ENCODE measurements at regions not wholly inside any gene's neighbourhood (a gene's known extent, or its start where the extent isn't known, plus 50 kb on each side); places are given as distances from the start of the nearest gene placed in this dataset.
"Not testable (repeated sequence)": the region's sequence is repeated elsewhere in the genome, so short reads cannot be mapped to it uniquely, and the experiment has no call there.

- no peak for DNase-seq
Measured at GRCh38 chr11:87628026-87628580, 547.1 kb downstream of the RAB38 start.

DNA sequence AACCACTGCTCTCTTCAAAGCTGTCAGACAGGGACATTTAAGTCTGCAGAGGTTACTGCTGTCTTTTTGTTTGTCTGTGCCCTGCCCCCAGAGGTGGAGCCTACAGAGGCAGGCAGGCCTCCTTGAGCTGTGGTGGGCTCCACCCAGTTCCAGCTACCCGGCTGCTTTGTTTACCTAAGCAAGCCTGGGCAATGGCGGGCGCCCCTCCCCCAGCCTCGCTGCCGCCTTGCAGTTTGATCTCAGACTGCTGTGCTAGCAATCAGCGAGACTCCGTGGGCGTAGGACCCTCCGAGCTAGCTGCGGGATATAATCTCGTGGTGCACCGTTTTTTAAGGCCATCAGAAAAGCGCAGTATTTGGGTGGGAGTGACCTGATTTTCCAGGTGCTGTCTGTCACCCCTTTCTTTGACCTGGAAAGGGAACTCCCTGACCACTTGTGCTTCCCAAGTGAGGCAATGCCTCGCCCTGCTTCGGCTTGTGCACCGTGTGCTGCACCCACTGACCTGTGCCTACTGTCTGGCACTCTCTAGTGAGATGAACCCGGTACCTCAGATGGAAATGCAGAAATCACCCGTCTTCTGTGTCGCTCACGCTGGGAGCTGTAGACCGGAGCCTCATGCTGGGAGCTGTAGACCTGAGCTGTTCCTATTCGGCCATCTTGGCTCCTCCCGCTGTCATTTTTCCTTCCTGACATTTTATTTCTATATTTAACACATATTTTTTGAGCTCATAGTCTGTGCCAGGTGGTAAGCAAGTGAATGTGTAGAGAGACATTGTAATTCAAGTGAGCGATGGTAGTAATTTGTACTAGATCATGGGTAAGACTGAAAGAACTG, 551.5 kb downstream of the RAB38 start:
- DNase-seq = not testable (repeated sequence)

DNA sequence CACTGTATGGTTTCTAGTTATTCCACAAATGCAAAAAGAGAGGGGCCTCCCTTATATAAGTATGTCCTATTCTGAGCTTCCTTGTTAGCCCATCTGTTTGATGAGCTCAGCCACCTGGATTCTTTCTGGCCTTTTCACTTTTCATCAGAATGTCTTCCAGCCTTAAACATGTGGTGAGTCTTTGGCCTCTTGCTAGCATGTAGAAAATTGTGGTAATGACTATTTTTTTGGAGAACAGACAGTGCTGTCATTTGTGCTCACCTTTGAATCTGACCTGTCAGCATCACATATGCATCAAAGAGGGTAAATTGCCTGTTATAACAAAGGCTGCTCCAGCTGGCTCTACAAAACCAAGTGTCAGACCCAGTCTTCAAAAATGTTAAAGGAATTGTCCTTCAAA, 558.7 kb downstream of the RAB38 start:
- DNase-seq = no peak

DNA sequence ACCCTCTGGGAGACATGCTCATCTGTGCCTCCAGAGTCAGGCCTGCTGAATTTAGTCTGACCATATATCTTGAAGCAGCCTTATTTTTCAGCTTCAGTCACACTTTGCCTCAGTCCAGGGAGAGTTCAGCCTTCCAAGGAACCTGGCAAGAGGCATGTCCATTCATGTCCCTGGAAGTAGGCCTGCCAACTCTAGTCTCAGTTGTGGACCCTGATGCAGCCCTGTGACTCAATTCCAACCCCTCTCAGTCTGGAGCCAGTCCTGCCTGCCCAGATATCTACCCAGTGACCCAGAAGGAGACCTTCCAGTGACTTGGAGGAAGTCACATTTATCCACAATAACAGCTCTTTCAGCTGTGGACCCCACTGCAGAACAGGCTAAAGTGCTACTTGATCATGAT, 566.6 kb downstream of the TMEM135 start:
- DNase-seq = no peak

DNA sequence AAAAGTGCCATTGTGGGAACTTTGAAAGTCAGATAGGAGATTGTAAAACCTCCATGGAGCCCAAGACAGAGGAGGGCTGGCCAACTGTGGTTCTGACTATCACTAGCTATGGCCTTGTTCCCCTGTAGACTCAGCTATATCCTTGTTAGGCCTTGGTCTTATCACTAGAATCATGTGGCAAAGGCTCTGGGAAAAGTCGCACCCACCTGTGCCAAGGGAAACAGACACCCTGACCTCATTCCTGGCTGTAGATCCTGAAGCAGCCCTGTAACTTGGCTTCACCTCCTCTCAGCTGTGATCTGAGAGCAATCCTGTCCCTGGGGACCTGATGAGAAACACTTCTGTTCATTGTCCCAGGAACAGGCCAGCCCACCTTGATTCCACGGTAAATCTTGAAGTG, 566.2 kb downstream of the TMEM135 start:
- DNase-seq = no peak

DNA sequence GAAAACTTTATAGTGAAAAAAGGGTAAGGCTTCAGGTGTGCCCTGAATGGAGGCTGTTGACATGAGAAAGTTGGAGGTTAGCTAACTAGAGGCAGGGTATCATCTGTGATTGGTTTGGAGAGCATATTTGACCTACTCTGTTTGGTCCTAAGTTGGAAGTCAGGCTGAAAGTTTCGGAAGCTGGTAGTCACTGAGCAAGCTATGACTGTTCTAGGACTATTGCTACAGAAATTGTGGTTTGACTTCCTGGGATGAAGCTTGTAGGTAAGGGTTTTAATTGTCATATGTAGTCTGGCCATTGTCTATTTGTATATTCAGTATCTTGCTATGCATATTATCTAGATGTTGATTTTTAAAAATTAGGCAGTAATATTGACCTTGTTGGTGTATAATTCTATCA, 565.0 kb downstream of the TMEM135 start:
- no peak for DNase-seq

DNA sequence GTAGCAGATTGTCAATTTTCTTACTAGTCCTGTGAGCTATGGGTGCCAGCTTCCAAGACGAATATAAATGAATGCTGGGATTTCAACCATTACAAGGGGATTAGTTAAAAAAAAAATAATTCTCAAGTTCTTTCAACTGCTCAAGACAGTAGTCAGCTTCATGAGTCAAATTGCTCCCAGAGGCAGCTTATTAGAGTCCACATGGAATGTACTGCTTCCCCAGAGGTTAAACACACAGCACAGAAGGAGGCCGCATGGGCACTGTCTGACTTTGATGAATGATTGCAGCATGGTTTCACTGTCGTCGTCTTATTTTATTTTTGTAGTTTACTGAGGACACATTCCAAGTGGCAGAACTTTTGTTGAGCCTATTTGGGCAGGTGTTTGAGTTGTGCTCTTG, 563.2 kb downstream of the TMEM135 start:
- DNase-seq = no peak

DNA sequence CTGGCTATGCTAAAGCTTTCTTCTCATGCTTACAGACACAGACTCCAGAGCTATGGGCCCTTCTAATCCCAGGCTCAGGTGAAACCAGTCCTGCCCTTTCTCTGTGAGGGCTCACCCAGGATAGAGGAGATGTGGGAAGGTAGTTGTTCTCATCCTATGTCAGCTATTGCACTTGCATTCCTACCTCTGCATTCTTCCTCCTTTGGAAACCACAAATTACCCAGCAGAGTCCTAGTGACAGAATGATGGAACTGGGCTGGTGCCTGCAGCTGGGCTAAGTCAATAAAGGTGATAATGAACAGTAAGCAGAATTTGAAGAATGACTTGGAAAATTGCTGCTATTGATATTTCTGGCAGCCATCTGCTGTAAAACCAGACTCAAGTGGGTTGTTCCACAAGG, 560.0 kb downstream of the TMEM135 start:
- DNase-seq = no peak

DNA sequence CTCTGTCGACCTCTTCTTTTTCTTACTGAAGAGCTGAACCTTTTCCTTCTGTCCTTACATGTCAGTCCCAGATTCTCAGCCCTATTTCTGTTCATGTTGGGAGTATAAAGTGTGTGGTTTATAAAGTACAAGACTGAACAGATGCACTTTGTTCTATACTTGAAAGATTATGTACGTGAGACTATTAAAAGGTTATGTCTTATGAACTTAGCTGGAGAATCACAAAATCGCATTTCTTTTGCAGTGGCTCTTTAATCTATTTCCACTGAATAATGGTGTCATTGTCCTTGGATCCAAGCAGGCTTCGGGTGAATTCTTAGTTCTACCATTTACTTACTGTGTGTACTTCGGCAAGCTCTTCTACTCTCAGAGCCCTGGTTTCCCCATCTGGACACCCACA, 558.4 kb downstream of the TMEM135 start:
- no peak for DNase-seq

GRCh38 chr11:87589082-87589481, 551.3 kb downstream of the TMEM135 start:
- no peak for DNase-seq

DNA sequence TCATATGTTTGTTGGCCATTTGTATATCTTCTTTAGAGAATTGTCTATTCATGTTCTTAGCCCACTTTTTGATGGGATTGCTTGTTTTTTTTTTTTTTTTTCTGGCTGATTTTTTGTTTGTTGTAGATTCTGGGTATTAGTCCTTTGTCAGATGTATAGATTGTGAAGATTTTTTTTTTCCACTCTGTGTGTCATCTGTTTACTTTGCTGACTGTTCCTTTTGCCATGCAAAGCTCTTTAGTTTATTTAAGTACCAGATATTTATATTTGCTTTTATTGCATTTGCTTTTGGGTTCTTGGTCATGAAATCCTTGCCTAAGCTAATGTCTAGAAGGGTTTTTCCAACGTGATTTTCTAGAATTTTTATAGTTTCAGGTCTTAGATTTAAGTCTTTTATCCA, 547.9 kb downstream of the TMEM135 start:
- DNase-seq = not testable (repeated sequence)

DNA sequence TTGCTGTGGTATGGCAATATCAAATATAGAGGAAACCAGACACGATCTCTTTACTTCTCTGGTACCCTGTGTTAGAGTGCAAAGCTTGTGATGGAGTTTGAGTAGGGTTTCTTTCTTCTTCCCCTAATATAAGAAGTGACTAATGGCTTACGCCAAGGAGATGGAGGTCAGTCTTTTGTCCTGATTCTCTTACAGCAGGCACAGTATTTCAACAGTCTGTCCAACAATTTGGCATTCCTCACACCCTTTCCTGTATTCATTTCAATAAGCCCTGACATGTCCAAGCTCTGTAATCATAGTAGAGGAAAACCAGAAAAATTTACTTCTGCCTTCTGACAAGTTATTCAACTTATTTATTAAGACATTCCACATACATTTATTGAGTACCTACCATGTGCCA, 546.2 kb downstream of the TMEM135 start:
- no peak for DNase-seq

GRCh38 chr11:87575088-87575487, 537.4 kb downstream of the TMEM135 start:
- no peak for DNase-seq

- no peak for DNase-seq
Measured at GRCh38 chr11:87574193-87574592, 536.5 kb downstream of the TMEM135 start.

DNA sequence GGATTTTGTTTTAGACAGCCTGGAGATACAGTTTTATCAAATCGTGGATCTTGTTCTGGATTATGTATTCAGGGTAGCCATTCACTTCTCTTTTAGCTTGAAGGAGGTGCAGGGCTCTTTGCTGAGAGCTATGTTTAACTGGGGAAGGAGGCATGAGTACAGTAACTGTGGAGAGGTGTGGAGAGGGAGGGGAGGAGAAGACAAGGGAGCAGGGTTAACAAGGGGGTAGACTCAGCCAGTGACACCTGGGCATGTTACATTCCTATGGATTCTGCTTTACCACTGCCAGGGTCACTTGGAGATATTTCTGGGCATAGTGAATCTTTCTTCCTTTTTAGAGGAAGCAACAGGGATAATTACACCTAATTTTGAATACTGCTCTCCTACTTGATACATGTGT, 536.0 kb downstream of the TMEM135 start:
- no peak for DNase-seq

GRCh38 chr11:87572881-87573280, 535.1 kb downstream of the TMEM135 start:
- DNase-seq = no peak

- no peak for DNase-seq
Measured at GRCh38 chr11:87560352-87560751, 522.6 kb downstream of the TMEM135 start.

GRCh38 chr11:87559852-87560251, 522.1 kb downstream of the TMEM135 start:
- not testable (repeated sequence) for DNase-seq

- DNase-seq = no peak
Measured at GRCh38 chr11:87555101-87555500, 517.4 kb downstream of the TMEM135 start.

GRCh38 chr11:87548797-87549196, 511.1 kb downstream of the TMEM135 start:
- no peak for DNase-seq

DNA sequence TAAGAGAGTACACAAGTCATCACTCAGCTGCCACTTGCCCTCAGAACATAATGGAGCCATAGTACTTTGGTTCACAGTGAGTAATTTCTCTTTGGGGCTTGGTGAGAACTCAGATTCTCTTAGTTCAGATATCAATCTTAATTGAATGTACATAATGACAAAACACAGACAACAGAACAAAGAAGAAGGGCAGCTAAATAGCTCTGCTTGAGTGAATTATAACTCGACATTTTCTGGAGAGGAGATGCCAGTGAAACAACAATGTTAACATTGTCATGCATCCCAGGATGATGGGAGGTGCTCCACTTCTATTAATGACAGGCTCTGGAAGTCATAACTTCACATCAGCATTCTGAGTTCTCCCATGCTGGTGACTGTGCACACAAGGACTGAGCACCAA, 508.1 kb downstream of the TMEM135 start:
- no peak for DNase-seq

DNA sequence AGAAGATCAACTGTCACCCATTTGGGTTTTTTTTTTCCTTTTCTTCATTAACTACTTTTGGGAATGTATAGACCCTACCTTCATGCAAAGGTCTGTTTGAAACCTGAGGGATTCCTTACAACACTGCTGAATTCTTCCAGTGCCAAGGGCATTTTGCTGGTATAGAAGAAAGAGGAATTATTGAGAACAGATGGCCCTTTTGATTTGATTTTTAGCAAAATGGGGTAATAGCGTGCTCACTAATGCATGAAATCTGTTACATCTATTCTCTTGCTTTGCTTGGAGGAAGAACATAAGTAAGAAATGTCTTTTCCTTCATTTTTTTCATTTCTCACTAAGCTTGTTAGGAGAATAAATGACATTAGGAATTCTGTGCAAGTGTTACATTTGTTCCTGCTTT, 501.9 kb downstream of the TMEM135 start:
- DNase-seq = no peak

DNA sequence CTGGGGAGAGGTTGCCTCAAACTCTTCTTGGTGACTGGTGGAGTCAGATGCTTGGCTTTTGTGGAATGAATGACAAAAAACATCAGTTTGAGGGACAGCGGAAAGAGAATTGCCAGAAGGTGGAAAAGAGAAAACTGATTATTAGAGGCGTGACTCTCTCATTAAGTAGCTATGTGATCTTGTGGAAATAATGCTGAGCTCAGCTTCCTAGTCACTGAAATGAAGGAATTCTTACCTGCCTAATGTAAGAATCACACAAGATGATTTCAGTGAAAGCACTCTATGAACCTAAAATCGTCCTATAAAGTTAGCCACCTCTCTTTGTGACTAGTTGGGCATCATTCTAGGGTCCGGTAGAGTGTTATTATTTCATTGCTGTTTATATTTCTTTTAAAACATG, 498.8 kb downstream of the TMEM135 start:
- DNase-seq = no peak

DNA sequence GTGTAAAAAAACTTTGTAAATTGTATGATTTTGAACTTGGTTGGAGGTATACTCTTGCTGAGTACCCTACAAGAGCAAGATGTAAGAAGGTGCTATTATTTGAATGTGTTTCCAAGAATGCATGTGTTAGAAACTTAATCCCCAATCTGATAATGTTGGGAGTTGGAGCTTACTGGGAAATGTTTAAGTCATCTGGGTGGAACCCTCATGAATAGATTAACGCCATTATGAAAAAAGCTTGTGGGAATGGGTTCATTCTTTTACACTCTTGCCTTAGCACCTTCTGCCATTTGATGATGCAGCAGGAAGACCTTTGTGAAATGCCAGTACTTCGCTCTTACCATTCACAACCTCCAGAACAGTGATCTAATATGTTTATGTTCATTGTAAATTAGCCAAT, 498.3 kb downstream of the TMEM135 start:
- DNase-seq = no peak

- DNase-seq = no peak
Measured at GRCh38 chr11:87535513-87535912, 497.8 kb downstream of the TMEM135 start.

Data from activated naive CD4-positive, alpha-beta T cell (primary cell).